GM12865 (cell line): ENCODE measurements at regions not wholly inside any gene's neighbourhood (a gene's known extent, or its start where the extent isn't known, plus 50 kb on each side); places are given as distances from the start of the nearest gene placed in this dataset.

Source experiments
- DNase-seq: peaks from one replicate; pipeline ENCODE4 v3.0.0; 2010; ENCODE audit warnings: low read depth
- H3K4me3 ChIP-seq: 2 replicates; pipeline ENCODE4 v1.5.1; 2011; ENCODE audit warnings: mild to moderate bottlenecking, low read depth, low read length, control low read depth
- CTCF ChIP-seq: IDR thresholded peaks from 2 replicates; pipeline ENCODE4 v1.5.1; 2011; ENCODE audit warnings: low read length, control low read depth, low read depth, inconsistent platforms; ENCODE audit not compliant: insufficient read depth; ENCODE audit errors: missing control alignments

DNA sequence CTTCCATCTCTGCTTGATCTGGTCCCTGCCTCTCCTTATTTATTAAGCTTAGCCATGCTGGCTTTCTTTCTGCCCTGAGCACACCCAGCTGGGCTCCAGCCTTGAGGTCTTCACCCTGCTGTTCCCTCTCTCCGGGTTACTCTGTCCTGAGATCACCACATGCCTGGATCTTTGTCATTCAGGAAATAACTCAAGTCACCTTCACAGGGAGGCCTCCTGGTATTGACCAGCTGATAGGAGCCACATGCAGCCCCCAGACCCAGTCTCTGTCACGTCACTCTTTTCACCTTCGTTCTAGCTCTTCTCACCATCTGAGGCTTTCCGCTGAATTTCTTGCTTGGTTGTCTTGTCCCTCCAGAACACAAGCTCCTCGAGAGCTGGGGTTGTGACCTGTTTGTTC is 114.4 kb downstream of the TSN start:
- TF ChIP-seq CTCF, result no peak
- no peak overlapping the region for H3K4me3 ChIP-seq
- no peak for DNase-seq

DNA sequence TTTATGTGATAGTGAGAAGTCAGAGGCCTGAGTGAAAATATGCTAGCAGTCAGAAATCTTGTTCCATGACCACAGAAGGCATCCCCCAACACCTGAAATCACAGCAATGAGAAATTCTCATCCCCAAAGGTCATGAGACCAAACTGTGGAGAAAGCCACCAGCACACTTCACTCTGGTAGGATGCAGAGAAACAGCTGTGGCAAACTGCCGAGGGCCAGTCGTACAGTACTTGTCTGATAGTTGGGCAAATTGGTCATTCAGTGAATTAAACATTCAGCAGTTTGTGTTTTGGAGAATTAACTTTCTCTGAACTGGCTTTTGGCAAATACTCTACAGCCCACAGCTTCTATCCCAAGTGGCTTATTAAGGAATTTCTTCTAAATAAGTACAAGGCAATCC is 117.2 kb downstream of the TSN start:
- TF ChIP-seq CTCF, result no peak

GRCh38 chr2:121873864-121874263 is 118.4 kb downstream of the TSN start:
- DNase-seq, result no peak
- no peak overlapping the region for H3K4me3 ChIP-seq
- no peak for TF ChIP-seq CTCF

More for the DNA sequence above, 117.2 kb downstream of the TSN start:
- H3K4me3 ChIP-seq, result no peak overlapping the region
- no peak for DNase-seq

GRCh38 chr2:121875585-121876185 is 120.2 kb downstream of the TSN start:
- no peak for DNase-seq
- no peak for TF ChIP-seq CTCF
- no peak overlapping the region for H3K4me3 ChIP-seq

GRCh38 chr2:121877366-121877765 is 121.9 kb downstream of the TSN start:
- DNase-seq, result no peak
- H3K4me3 ChIP-seq, result no peak overlapping the region
- TF ChIP-seq CTCF, result no peak

DNA sequence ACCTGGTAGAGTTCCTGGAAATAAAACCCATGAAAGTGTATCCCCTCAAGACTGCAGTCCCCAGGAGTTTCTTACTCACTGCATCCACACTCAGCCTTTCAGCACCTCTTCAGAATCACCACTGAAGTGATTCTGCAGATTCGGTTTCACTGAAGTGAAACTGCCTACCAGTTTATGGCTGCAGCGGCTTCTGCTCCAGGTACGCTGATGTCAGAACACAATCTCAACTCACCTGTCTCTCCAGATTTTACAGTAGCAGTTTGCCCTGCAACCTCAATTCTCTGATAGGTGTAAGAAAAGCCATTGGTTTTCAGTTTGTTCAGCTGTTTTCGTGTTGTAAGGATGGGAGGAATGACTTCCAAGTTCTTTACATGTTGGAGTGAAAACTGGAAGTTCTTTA is 124.8 kb downstream of the TSN start:
- no peak for DNase-seq
- H3K4me3 ChIP-seq, result no peak overlapping the region
- no peak for TF ChIP-seq CTCF

- TF ChIP-seq CTCF, result no peak
- DNase-seq, result no peak
- H3K4me3 ChIP-seq, result no peak overlapping the region
Measured at GRCh38 chr2:121881038-121881437, 125.6 kb downstream of the TSN start.
